NCI-H748 treated with DMSO at 0.1 percent for 48 hours (cell line): ENCODE measurements at regions not wholly inside any gene's neighbourhood (a gene's known extent, or its start where the extent isn't known, plus 50 kb on each side); places are given as distances from the start of the nearest gene placed in this dataset.

ENCODE experiments used
- DNase-seq: peaks from one replicate; lab custom pipeline; 2025; lab: John Stamatoyannopoulos, UW

DNA sequence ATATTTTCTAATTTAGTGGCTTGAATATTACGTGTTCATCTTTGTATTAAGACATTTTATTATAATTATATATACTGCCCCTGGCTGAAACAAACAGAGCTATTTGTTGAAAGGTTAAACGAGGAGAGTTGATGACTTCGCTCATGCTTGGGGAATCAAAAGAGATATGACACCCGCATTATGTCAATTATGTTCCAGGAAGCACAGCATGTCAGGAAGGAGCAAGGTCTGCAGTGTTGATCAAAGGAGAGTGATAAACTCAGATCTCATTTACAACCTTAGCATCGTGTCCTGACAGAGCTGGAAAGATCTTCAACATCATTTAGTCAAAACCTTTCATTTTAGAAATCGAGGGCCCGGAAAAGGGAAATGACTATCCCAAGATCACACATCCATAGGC is 510.1 kb downstream of the TDRD15 start:
- DNase-seq = no peak

DNA sequence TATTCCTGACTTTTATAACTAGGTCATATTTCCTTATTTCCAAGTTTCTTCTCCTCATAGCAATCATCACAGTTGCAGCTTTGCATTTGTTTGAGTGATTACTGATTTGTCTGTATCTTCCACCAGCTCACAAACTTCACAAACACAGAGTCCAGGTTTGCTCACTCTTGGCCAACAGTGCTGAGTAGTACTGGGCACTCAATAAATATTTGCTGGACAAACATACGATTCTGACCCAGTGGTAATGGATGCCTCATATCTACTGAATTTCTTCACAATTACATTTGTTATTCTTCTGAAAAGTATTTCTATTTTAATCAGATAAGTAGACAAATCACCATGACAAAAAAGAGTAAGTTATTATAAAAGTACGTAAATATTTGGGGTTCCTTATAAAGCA is 516.3 kb downstream of the TDRD15 start:
- no peak for DNase-seq

DNA sequence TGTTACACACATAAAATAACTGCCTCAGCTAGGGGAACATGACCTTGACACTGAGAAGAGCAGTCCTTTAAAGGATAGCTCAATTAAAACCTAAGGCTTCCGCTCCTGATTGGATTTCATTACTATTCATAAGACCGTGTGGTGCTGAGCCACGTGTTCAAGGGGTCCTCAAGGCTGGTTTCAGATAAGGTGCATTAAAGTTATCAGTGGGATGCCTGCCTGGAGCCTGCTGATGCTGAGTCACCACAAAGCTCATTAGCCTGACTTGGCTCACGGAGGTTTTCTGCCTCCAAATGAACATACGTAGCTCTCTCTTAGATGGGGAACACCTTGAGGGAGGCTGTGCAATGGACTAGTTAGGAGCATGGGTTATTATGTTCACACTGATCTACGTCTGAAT is 518.9 kb downstream of the TDRD15 start:
- DNase-seq = no peak

DNA sequence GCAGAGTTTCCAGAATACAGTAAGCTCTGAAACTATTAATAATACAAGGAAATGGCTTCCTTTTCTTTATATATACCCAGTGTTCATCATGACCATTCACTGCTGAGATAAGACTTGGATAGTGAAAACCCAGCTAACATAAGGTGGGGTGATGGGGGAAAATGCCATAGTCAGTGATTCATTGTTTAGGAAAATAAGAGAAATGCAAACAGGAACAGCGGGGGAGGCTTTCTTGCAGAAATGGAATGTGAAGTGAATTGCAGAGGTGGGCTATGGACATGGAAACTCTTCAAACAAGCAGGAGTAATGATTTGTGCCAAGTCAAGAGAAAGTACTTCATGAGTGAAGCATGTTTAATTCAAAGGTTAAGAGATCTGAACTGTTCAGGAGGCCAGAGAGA is 519.4 kb downstream of the TDRD15 start:
- DNase-seq = no peak

DNA sequence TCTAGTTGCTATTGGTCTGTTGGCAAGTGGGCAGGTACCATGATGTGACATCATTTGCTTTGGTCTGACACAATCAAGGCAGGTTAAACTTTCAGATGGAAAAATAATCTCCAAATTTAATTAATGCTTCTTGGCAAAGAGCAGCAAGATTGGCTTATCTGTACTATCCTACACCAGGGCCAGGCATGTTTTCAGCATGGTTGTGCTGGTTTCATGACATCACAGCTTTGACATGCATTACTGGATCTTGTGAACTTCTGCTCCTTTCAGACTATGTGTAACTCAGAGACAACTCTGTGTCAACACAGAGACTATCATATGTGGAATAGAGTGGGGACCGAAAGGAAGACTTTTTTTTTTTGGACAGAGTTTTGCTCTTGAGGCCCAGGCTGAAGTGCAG is 520.5 kb downstream of the TDRD15 start:
- DNase-seq = no peak

DNA sequence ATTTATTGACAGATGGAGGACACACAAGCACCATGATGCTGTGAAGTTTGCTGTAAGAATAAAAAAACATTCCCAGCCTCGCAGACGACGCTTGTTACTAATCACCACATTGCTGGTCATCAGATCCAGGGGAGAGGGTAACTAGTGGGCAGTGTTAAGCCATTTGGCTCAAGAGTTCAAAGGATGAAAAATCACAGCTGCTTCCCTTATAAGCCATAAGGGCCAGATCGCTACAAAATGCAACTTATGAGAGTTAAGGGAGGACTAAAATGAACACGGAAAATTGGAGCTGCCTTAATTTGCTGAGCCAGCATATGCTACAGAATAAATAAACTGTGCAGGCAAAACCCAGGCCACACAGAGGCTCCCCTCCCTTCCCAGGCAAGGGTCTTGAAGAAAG is 522.6 kb downstream of the TDRD15 start:
- DNase-seq = no peak

DNA sequence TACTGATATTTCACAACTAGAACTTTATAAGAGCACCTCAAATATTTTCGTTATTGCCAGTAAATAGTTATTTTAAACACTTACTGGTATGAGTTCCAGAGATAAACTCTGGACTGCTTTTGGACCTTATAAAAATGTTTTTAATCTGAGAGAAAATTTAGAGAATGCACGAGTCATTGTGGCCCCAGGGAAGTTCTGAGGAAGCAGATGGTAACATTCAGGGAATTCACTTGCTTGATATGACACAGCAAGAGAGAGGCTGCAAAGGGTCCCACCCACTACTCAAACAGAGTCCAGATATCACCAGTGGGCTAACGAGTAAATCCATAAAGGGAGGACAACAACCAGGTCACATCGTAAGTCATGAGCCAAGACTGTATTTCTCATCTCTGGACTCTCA is 526.8 kb downstream of the TDRD15 start:
- no peak for DNase-seq

DNA sequence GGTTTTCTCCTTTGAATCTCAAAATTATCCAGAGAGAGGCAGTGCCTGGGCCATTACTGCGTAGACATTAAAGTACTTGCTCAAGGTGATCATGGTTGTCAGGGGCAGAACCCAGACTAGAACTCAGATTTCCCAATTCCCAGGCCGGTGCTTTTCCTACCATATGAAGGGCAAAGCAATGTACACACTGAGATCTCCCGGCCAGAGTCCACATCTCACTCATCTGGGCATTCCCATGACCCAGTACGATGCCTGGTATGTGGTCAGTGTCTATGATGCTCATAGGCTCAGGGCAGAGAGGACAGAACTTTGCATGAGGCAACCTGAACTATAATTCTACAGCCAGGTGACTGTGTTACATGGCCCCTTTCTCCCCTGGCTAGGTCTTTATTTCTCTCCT is 531.4 kb downstream of the TDRD15 start:
- no peak for DNase-seq

DNA sequence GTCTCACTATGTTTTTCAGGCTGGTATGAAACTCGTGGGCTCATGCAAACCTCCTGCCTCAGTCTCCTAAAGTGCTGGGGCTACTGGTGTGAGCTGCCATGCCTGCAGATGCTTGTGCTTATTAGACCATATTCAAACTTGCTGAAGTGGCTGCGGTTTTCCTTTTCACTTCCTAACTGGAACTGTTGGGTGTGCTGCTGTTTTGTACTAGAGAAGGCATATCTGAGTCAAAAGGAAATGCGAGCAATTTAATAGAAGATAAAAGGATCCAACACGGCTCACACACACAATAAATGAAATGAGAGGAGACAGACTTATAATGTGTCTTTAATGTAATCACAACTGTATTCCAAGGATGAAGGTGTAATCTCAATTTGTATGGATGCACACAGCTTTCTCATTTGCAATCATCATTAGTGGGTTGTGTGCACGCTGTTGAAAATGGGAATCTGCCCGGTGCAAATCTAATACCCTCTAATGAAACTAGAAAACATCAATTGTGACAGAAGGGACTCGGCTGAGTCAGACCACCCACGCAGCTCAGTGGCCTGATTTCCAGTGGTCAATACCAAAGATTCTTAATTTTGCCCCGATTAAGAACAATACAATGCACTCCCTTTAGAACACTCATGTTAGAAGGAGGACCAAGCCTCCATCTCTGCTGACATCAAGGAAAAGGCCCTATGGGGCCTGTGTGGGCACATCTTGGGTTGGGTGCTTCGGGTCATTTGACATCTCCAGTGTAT is 532.7 kb downstream of the TDRD15 start:
- DNase-seq = no peak

DNA sequence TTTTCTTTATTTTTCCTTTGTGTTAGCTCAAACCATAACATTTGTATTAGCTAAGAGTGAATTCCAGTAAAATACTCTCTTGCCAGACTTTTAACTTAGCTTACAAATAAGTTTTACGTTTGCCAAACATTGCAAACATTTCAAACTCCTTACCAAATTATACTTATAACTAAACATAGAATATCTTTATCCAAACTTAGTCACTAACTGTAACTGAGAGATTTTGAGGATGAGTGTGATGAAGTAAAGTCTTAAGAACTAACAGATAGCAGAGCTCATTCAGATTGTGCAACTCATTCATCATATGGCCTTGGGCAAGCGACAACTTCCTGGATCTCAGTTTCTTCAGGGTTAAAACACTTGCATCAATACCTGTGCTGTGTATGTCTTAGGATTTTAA is 533.7 kb downstream of the TDRD15 start:
- no peak for DNase-seq

DNA sequence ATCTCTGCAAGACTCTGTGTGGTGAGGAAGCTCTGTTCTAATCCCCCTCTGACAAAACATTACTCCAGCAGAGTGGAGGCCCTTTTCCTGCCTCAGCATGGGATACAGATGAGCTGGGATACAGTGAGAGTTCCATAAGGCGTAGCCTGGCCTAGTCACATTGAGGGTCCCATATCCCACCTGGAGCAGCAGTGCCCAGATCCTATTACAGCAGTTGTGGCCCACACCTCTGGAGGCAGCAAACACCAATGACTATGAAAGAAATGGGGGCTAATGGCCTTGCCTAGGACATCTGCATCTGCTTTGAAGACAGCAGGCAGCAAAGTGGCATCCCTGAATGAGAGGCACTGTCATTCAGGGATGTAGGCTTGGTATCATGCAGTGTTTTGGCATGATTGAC is 534.5 kb downstream of the TDRD15 start:
- DNase-seq = no peak

DNA sequence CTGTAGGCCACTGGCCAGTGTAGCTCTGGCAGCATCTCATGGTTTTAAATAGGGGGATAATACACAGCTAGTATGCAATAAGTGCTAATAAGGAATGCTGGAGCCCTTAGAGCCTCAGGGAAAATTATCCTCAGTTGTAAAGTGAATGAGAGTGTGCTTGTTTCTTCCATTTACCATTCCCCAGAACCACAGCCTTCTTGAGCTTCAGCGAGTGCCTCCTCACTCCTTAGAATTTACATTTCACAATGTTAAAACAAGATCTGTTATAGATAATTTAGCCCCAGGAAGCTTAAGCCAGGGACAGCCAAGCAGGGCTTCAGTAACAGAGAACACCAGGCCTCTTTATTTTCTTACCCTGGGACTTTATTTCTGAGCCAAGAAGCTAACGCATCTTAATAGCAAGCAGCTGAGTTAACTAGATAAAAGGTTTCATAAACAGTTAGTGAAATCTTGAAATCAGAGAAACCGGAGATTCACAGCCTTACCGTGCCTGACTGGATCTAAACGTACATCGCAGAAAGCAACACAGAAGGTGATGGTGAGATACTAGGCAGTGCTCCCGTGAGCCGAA is 535.2 kb downstream of the TDRD15 start:
- no peak for DNase-seq

DNA sequence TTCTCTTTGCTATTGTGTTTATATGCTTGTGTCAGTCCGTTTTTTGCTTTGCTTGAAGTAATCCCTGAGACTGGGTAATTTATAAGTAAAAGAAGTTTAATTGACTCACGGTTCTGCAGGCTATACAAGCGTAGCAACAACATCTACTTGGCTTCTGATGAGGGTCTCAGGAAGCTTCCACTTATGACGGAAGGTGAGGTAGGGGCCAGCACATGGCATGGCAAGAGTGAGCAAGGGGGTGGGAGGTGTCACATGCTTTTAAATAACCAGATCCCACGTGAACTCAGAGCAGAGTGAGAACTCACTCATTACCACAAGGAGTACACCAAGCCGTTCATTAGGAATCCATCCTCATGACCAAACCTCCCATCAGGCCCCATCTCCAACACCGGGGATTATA is 540.3 kb downstream of the TDRD15 start:
- no peak for DNase-seq

DNA sequence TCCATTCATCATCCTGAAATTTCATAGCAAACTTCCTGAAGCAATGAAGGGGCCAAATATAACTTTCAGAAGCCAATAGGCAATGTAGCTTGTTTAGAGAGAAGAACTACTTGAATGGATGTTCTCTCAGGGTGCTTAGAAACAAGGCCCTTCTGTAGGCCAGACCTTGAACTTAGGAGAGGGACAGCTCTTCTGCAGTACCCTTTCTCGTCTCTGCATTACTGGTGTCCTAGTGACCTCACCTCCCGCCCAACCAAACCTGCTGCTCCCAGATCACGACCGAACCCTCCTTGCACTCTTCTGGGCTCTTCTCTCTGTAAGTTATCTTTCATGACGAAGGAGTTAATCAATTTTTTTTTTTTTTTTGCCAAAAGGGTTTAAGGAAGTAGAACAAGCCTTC is 543.9 kb downstream of the TDRD15 start:
- no peak for DNase-seq

DNA sequence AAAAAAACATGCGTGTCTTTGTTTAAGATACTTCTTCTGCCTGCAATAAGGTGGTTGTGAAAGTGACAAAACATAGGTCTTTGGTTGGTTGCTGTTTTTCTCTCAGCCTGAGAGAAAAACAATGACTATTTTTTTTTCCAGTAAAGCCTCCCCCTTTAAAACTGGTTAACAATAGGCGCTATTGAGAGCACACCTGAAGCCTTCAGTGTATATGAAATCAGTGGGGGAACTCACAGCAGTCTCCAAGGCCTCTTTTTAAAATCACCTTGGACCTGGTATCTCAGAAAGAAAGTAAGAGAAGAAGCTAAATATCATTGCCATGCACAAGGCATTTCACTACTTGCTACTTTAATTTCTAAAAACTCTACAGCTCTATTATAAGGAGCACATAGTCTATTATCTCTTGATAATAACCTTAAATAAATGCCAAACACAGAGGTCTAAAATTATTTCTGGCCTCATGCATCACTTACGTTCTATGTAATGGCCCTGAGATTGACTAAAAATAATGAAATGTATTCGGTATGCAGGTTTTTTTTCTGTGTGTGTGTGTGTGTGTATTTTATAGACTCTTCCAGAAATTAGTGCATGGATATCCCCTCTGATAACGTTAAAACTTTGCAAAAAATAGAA is 544.4 kb downstream of the TDRD15 start:
- DNase-seq = no peak

DNA sequence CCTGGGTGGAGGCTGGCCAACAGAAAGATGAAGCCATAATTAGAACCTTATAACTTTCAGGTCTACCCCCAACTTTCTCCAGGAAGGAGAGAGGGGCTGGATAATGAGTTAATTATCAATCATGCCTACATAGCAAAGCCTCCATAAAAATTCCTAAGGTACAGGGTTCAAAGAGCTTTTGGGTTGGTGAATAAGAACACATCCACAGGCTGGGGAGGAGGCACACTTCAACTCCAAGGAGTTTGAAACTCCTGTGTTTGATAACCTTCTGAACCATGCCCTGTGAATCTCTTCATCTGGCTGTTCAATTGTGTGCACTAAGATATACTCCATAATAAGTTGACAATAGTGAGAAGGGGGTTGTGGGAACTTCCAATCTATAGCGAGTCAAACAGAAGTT is 552.3 kb downstream of the TDRD15 start:
- DNase-seq = no peak

DNA sequence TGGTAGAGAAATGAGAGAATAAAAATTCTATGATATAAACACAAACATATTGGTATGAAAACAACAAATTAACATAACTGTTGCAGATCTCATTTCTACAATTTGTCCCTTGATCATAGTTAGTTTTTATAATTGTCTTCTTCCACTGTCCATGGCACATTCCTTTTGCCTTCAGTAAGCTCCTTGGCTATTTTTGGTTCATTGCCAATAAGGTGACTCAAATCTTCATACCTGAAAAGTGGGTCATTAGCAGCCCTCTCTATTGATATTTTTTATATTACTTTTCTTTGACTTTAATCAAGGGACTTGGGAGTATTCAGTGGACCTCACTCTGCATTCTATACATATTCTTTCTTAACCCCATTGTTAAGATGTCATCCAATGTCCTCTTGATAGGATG is 552.9 kb downstream of the TDRD15 start:
- no peak for DNase-seq

DNA sequence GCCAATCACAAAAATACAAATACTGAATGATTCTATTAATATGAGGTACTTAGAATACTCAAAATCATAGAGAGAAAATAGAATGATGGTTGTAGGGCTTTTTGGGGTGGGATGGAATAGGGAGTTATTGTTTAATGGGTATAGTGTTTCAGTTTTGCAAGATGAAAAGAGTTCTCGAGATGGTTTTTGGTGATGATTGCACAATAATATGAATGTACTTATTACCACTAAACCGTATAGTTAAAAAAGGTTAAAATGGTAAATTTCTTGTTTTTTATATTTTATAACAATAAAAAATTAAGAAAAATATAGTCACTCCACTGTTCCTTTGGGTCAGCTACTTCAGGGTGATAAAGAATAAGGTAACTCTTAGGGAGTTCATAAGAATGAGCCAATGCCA is 560.1 kb downstream of the TDRD15 start:
- no peak for DNase-seq

DNA sequence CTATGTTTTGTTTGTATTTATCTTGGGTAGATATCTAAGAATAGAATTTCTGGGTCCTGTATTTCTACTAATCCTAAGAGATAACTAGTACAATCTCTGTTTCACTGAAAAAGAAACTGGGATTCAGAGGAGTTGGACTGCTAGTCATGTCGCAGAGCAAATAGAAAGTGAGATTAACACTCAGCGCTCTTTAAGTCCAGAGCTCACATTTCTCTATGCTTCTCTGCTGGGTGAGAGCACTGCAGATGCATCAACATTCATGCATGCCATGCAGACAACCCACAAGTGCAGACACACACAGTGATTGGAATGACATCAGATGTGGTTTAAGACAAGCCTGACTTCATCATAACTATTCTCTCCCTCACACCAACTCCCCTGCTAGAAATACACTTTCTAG is 563.8 kb downstream of the TDRD15 start:
- DNase-seq = no peak

DNA sequence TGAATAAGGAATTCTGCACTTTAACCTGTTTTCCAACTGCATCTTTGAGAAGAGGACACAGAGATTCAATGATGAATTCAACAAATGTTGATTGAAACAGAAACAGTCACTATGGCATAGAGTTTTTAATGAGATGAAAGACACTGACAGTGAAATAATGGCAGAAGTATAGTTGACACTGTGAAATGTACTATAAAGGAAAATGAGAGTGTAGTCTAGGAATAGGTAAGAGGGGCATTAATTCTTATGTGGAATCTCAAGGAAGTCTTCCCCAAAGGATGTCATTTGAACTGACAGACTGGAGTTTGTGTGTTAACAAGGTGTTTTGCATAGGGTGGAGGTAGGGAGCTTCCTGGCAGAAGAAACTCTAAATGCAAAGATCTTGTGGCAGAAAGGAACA is 566.2 kb downstream of the TDRD15 start:
- DNase-seq = no peak

DNA sequence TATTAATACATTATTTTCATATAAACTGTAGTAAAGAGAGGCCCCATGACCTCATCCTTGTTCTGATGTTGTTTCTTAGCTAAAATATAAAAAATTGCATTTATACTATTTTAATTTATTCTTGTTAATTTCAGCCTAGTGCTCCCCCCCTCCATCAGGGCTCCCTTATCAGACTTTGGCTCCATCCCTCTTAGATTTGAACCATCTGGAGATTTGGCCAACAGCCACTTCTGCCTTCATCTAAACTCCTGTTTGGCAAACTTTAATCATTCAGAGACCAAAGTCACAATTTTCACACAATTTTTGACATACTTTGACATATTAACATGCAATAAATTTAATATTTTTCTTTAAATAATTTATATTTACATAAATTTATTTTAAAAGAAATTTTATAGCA is 569.3 kb downstream of the TDRD15 start:
- DNase-seq = no peak

DNA sequence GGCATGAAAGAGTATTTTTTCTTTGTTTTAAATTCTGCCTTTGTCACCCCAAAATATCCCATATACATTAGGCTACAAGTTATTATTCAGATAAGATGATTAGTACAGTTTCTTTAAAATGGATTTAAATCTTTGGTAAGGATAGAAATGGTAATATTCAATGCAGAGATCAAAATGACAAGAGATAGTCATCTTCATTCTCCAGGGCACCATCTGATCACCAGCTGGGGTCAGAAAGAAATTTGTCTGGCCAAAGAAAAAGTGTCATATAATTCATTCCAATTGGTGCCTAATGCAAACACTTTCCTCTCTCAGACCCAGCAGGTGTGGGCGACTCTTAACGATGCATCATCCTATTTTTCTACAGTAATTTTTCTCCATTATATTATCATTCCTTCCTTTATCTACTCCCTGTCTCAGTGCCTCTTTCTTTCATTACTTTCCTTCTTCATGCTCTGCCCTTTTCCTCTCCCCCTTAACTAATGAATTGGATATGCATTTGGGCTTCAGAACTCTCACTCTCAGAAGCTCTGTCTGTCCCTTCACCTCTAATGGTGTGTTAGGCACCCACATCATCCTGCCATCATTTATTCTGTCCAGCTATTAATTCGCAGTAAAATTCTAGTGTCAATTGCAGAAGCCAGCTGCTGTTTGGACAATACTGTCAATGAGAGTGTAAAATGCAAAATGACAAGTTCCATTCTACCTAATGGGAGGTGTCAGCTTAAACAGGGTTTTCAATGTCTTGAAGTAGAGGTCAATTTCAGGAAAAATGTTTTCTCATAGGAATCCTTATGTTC is 570.5 kb downstream of the TDRD15 start:
- no peak for DNase-seq

DNA sequence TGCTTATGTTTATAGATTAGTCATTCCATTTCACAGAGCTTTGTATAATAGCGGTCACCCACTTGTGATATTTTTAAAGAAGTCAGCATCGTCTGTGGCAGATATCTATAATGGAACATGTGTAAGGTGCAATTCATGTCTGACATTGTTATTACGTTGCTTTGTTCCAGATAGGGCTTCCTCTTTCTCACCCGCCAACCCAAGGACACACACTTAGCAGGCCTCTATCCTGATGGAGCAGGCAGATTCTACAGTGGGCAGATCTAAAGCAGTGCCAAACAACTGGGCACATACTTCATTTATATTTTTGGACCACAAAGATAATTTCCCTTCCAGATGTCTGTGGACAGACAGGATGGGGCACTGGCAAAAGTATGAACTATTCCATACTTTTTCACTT is 573.1 kb downstream of the TDRD15 start:
- DNase-seq = no peak
